Stomach (tissue), 4 donors: ENCODE measurements at regions not wholly inside any gene's neighbourhood (a gene's known extent, or its start where the extent isn't known, plus 50 kb on each side); places are given as distances from the start of the nearest gene placed in this dataset.
"Not testable (repeated sequence)": the region's sequence is repeated elsewhere in the genome, so short reads cannot be mapped to it uniquely, and the experiment has no call there.

Experiments
- EP300 ChIP-seq: sonication (generic); formaldehyde crosslinking; IDR thresholded peaks from one replicate; pipeline ENCODE4 v1.6.1; 2017; ENCODE audit warnings: antibody characterized with exemption
- TF ChIP-seq, protein P1 (sequence below), 7 experiments: fragments of 450-650 bp in 4 of 7; fragments of 200-600 bp in 3 of 7; sonication (generic) in 3 of 7; IDR thresholded peaks; one replicate each; pipeline ENCODE4 v1.5.1; 2016 to 2019; ENCODE audit warnings: antibody characterized with exemption in 7 of 7, control low read depth in 2 of 7, mild to moderate bottlenecking in 1 of 7

DNA sequence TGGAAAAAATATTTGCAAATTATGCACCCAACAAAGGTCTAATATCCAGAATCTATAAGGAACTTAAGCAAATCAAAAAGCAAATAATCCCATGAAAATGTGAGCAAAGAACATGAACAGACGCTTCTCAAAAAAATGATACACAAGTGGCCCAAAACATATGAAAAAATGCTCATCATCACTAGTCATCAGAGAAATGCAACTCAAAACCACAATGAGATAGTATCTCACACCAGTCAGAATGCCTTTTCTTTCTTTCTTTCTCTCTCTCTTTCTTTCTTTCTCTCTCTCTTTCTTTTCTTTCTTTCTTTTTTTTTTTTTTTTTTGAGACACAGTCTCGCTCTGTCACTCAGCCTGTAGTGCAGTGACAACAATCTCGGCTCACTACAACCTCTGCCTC, 602.9 kb upstream of the TBL1XR1 start:
- TF ChIP-seq, protein P1, sequence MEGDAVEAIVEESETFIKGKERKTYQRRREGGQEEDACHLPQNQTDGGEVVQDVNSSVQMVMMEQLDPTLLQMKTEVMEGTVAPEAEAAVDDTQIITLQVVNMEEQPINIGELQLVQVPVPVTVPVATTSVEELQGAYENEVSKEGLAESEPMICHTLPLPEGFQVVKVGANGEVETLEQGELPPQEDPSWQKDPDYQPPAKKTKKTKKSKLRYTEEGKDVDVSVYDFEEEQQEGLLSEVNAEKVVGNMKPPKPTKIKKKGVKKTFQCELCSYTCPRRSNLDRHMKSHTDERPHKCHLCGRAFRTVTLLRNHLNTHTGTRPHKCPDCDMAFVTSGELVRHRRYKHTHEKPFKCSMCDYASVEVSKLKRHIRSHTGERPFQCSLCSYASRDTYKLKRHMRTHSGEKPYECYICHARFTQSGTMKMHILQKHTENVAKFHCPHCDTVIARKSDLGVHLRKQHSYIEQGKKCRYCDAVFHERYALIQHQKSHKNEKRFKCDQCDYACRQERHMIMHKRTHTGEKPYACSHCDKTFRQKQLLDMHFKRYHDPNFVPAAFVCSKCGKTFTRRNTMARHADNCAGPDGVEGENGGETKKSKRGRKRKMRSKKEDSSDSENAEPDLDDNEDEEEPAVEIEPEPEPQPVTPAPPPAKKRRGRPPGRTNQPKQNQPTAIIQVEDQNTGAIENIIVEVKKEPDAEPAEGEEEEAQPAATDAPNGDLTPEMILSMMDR (IDR thresholded peaks at IDR 0.05), result not testable (repeated sequence)
- TF ChIP-seq EP300, result not testable (repeated sequence)
